Activated CD8-positive, alpha-beta T cell treated with anti-CD3 and anti-CD28 coated beads, Interleukin-2, amount 10 ng/mL, durations not matched to agents 7 days and 5 days (primary cell): ENCODE measurements at regions not wholly inside any gene's neighbourhood (a gene's known extent, or its start where the extent isn't known, plus 50 kb on each side); places are given as distances from the start of the nearest gene placed in this dataset.
"Not testable (repeated sequence)": the region's sequence is repeated elsewhere in the genome, so short reads cannot be mapped to it uniquely, and the experiment has no call there.

Experiments
- ATAC-seq: fragments of 150-1000 bp; cut with Tn5 transposase; one replicate; pipeline ENCODE4 v1.10.0; 2021; ENCODE audit warnings: moderate library complexity
- CTCF ChIA-PET: fragments of 350-600 bp; sonication (Branson Sonifier 250); formaldehyde crosslinking; loops from one replicate; lab custom pipeline; 2021; ENCODE audit warnings: antibody characterized with exemption; lab: Charles Lee
- POLR2A ChIA-PET: fragments of 350-600 bp; sonication (Branson Sonifier 250); formaldehyde crosslinking; loops from one replicate; lab custom pipeline; 2021; ENCODE audit warnings: antibody characterized with exemption; lab: Charles Lee
- DNase-seq: peaks from one replicate; pipeline ENCODE4 v3.0.0-alpha.2; 2020
- H3K27ac Mint-ChIP-seq: one replicate; pipeline ENCODE4 v1.8.0; 2021; ENCODE audit warnings: mild to moderate bottlenecking, mixed read lengths
- H3K27me3 Mint-ChIP-seq: one replicate; pipeline ENCODE4 v1.8.0; 2021; ENCODE audit warnings: low read depth, mixed read lengths
- H3K36me3 Mint-ChIP-seq: one replicate; pipeline ENCODE4 v1.8.0; 2021; ENCODE audit warnings: low read depth, mixed read lengths
- H3K4me1 Mint-ChIP-seq: one replicate; pipeline ENCODE4 v1.8.0; 2021; ENCODE audit warnings: low read depth, mixed read lengths
- H3K4me3 Mint-ChIP-seq: one replicate; pipeline ENCODE4 v1.8.0; 2021; ENCODE audit warnings: mild to moderate bottlenecking, mixed read lengths
- H3K9me3 Mint-ChIP-seq: one replicate; pipeline ENCODE4 v1.8.0; 2022; ENCODE audit warnings: mixed read lengths; ENCODE audit not compliant: insufficient read depth

- H3K27ac Mint-ChIP-seq: no peak overlapping the region
These were observed 169.4 kb downstream of the KIF26A start for GRCh38 chr14:104307627-104308401.

GRCh38 chr14:104308534-104308933 is 170.1 kb downstream of the KIF26A start:
- POLR2A ChIA-PET, H3K4me1 Mint-ChIP-seq, H3K36me3 Mint-ChIP-seq, H3K27ac Mint-ChIP-seq, DNase-seq, ATAC-seq, H3K27me3 Mint-ChIP-seq, CTCF ChIA-PET, H3K4me3 Mint-ChIP-seq, H3K9me3 Mint-ChIP-seq: not testable (repeated sequence)

More at GRCh38 chr14:104307627-104308401, 169.4 kb downstream of the KIF26A start:
- no peak overlapping the region for H3K4me3 Mint-ChIP-seq
- POLR2A ChIA-PET: no interaction called here
- no peak for ATAC-seq
- no peaks in the 10 kb centered on the region for H3K27me3 Mint-ChIP-seq
- CTCF ChIA-PET: no interaction called here
- no peaks in the 10 kb centered on the region for H3K36me3 Mint-ChIP-seq
- no peak for DNase-seq
- H3K9me3 Mint-ChIP-seq: no peaks in the 10 kb centered on the region
- H3K4me1 Mint-ChIP-seq: no peaks in the 10 kb centered on the region

GRCh38 chr14:104309657-104310369 is 171.4 kb downstream of the KIF26A start:
- H3K27ac Mint-ChIP-seq: no peak overlapping the region
- H3K9me3 Mint-ChIP-seq: no peaks in the 10 kb centered on the region
- ChIA-PET CTCF (no interaction called here), POLR2A (no interaction called here)
- ATAC-seq (no peak), DNase-seq (no peak)
- no peak overlapping the region for H3K4me3 Mint-ChIP-seq
- H3K27me3 Mint-ChIP-seq: no peaks in the 10 kb centered on the region
- H3K36me3 Mint-ChIP-seq: no peaks in the 10 kb centered on the region
- no peaks in the 10 kb centered on the region for H3K4me1 Mint-ChIP-seq

- no peak for DNase-seq
- no peak for ATAC-seq
- H3K36me3 Mint-ChIP-seq: no peaks in the 10 kb centered on the region
- H3K27ac Mint-ChIP-seq: no peak overlapping the region
- H3K27me3 Mint-ChIP-seq: no peaks in the 10 kb centered on the region
- ChIA-PET POLR2A (no interaction called here), CTCF (no interaction called here)
- no peaks in the 10 kb centered on the region for H3K4me1 Mint-ChIP-seq
- no peak overlapping the region for H3K4me3 Mint-ChIP-seq
- H3K9me3 Mint-ChIP-seq: no peaks in the 10 kb centered on the region
These were observed 173.0 kb downstream of the KIF26A start for GRCh38 chr14:104311358-104311757.

GRCh38 chr14:104313674-104314073 is 175.3 kb downstream of the KIF26A start:
- H3K27ac Mint-ChIP-seq: no peak overlapping the region
- CTCF ChIA-PET: no interaction called here
- DNase-seq: no peak

GRCh38 chr14:104314251-104314941 is 176.0 kb downstream of the KIF26A start:
- H3K36me3 Mint-ChIP-seq: no peaks in the 10 kb centered on the region
- ATAC-seq (no peak), DNase-seq (no peak)
- no peak overlapping the region for H3K27ac Mint-ChIP-seq
- POLR2A ChIA-PET: no interaction called here
- H3K4me3 Mint-ChIP-seq: no peak overlapping the region
- H3K27me3 Mint-ChIP-seq: no peaks in the 10 kb centered on the region
- CTCF ChIA-PET: no interaction called here
- H3K4me1 Mint-ChIP-seq: no peaks in the 10 kb centered on the region
- no peaks in the 10 kb centered on the region for H3K9me3 Mint-ChIP-seq

More at GRCh38 chr14:104313674-104314073, 175.3 kb downstream of the KIF26A start:
- no peaks in the 10 kb centered on the region for H3K9me3 Mint-ChIP-seq
- no peak overlapping the region for H3K4me3 Mint-ChIP-seq
- POLR2A ChIA-PET: no interaction called here
- no peaks in the 10 kb centered on the region for H3K36me3 Mint-ChIP-seq
- H3K4me1 Mint-ChIP-seq: no peaks in the 10 kb centered on the region
- H3K27me3 Mint-ChIP-seq: no peaks in the 10 kb centered on the region
- ATAC-seq: no peak

GRCh38 chr14:104315169-104315568 is 176.8 kb downstream of the KIF26A start:
- Mint-ChIP-seq H3K27me3 (no peaks in the 10 kb centered on the region), H3K9me3 (no peaks in the 10 kb centered on the region), H3K4me1 (no peaks in the 10 kb centered on the region), H3K4me3 (no peak overlapping the region), H3K27ac (no peak overlapping the region), H3K36me3 (no peaks in the 10 kb centered on the region)
- DNase-seq: no peak
- ChIA-PET POLR2A (interaction anchor here (0.6 kb wide), 1 partner anchor 206 kb away, joined by 3 read pairs; no protein-coding TSS in a partner anchor), CTCF (no interaction called here)
- no peak for ATAC-seq

GRCh38 chr14:104315625-104316024 is 177.2 kb downstream of the KIF26A start:
- CTCF ChIA-PET: no interaction called here
- POLR2A ChIA-PET: interaction anchor here (0.6 kb wide), 1 partner anchor 206 kb away, joined by 3 read pairs; no protein-coding TSS in a partner anchor
- H3K27ac Mint-ChIP-seq: no peak overlapping the region
- no peaks in the 10 kb centered on the region for H3K27me3 Mint-ChIP-seq
- ATAC-seq (no peak), DNase-seq (no peak)
- H3K36me3 Mint-ChIP-seq: no peaks in the 10 kb centered on the region
- H3K4me1 Mint-ChIP-seq: no peaks in the 10 kb centered on the region
- no peaks in the 10 kb centered on the region for H3K9me3 Mint-ChIP-seq
- no peak overlapping the region for H3K4me3 Mint-ChIP-seq

GRCh38 chr14:104316121-104316722 is 177.8 kb downstream of the KIF26A start:
- Mint-ChIP-seq H3K27ac (no peak overlapping the region), H3K27me3 (no peaks in the 10 kb centered on the region)
- CTCF ChIA-PET: no interaction called here

GRCh38 chr14:104316723-104317491 is 178.5 kb downstream of the KIF26A start:
- Mint-ChIP-seq H3K9me3 (no peaks in the 10 kb centered on the region), H3K27ac (no peak overlapping the region), H3K36me3 (no peaks in the 10 kb centered on the region), H3K4me3 (no peak overlapping the region), H3K4me1 (no peaks in the 10 kb centered on the region), H3K27me3 (no peaks in the 10 kb centered on the region)
- DNase-seq (no peak), ATAC-seq (no peak)
- ChIA-PET CTCF (no interaction called here), POLR2A (no interaction called here)

More at GRCh38 chr14:104316121-104316722, 177.8 kb downstream of the KIF26A start:
- no peak overlapping the region for H3K4me3 Mint-ChIP-seq
- ATAC-seq: no peak
- no peaks in the 10 kb centered on the region for H3K36me3 Mint-ChIP-seq
- H3K9me3 Mint-ChIP-seq: no peaks in the 10 kb centered on the region
- H3K4me1 Mint-ChIP-seq: no peaks in the 10 kb centered on the region
- DNase-seq: no peak
- POLR2A ChIA-PET: no interaction called here

GRCh38 chr14:104317492-104317805 is 179.1 kb downstream of the KIF26A start:
- POLR2A ChIA-PET: no interaction called here
- DNase-seq (no peak), ATAC-seq (no peak)
- Mint-ChIP-seq H3K27me3 (no peaks in the 10 kb centered on the region), H3K36me3 (no peaks in the 10 kb centered on the region), H3K9me3 (no peaks in the 10 kb centered on the region), H3K27ac (no peak overlapping the region), H3K4me1 (no peaks in the 10 kb centered on the region), H3K4me3 (no peak overlapping the region)
- CTCF ChIA-PET: no interaction called here
